Neutrophil (primary cell): ENCODE measurements at regions not wholly inside any gene's neighbourhood (a gene's known extent, or its start where the extent isn't known, plus 50 kb on each side); places are given as distances from the start of the nearest gene placed in this dataset.
A peak's percentile ranks its signal among the peaks of the same experiment; 100 is the strongest.

ENCODE experiments used
- H3K27ac ChIP-seq: fragments of 200-600 bp; sonication (generic); 2 replicates; pipeline ENCODE4 v1.5.1; 2016; ENCODE audit warnings: mild to moderate bottlenecking, moderate library complexity
- H3K27me3 ChIP-seq: fragments of 200-600 bp; sonication (generic); 2 replicates; pipeline ENCODE4 v1.6.0; 2016; ENCODE audit warnings: mild to moderate bottlenecking
- H3K36me3 ChIP-seq: fragments of 200-600 bp; sonication (generic); 2 replicates; pipeline ENCODE4 v1.5.1; 2017
- H3K4me1 ChIP-seq, 2 experiments: fragments of 200-600 bp in 1 of 2; sonication (generic) in 1 of 2; 1 replicate in 1 of 2; 2 replicates in 1 of 2; pipeline versions ENCODE4 v1.5.1 to v1.6.1; 2013 to 2016; ENCODE audit warnings: low read depth in 1 of 2, low read length in 1 of 2, mild to moderate bottlenecking in 1 of 2, moderate library complexity in 1 of 2; ENCODE audit not compliant: control insufficient read depth in 1 of 2, insufficient read depth in 1 of 2
- H3K4me3 ChIP-seq, 2 experiments: fragments of 200-600 bp in 1 of 2; sonication (generic) in 1 of 2; 1 replicate in 1 of 2; 2 replicates in 1 of 2; pipeline ENCODE4 v1.5.1; 2013 to 2016; ENCODE audit warnings: low read depth in 1 of 2, low read length in 1 of 2, mild to moderate bottlenecking in 1 of 2, moderate library complexity in 1 of 2
- H3K9me3 ChIP-seq: fragments of 200-600 bp; sonication (generic); 2 replicates; pipeline ENCODE4 v1.5.1; 2016
- TF ChIP-seq, protein P1 (sequence below): fragments of 200-600 bp; sonication (generic); IDR thresholded peaks from 2 replicates; pipeline ENCODE4 v1.5.1; 2016; ENCODE audit warnings: antibody characterized with exemption

DNA sequence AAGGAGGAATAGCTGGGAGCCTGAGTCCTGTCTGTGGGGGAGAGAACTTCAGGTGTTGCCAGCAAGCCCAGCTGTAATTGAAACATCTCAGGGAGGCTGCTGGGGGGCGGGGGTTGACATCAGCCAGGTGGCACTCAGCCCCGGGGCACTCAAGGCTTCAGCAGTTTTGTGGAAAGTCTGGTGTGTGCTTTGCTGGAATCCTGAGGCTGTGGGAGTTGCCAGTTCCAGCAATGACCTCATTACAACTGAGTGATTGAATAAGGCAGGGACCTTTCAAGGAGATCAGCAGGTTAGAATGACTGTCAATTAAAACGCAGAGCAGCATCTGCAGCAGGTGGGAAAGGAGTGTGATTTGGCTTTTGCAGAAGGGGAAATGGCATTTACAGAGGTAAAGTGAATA, 75.7 kb downstream of the FAM43A start:
- Histone ChIP-seq H3K27ac (no peak overlapping the region), H3K36me3 (no peaks in the 10 kb centered on the region), H3K9me3 (no peaks in the 10 kb centered on the region), H3K4me3 (no peak overlapping the region), H3K27me3 (no peaks in the 10 kb centered on the region), H3K4me1 (peaks cover 0 to 5% of the 10 kb centered on the region in 2 experiments)
- TF ChIP-seq, protein P1, sequence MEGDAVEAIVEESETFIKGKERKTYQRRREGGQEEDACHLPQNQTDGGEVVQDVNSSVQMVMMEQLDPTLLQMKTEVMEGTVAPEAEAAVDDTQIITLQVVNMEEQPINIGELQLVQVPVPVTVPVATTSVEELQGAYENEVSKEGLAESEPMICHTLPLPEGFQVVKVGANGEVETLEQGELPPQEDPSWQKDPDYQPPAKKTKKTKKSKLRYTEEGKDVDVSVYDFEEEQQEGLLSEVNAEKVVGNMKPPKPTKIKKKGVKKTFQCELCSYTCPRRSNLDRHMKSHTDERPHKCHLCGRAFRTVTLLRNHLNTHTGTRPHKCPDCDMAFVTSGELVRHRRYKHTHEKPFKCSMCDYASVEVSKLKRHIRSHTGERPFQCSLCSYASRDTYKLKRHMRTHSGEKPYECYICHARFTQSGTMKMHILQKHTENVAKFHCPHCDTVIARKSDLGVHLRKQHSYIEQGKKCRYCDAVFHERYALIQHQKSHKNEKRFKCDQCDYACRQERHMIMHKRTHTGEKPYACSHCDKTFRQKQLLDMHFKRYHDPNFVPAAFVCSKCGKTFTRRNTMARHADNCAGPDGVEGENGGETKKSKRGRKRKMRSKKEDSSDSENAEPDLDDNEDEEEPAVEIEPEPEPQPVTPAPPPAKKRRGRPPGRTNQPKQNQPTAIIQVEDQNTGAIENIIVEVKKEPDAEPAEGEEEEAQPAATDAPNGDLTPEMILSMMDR, result no peak

DNA sequence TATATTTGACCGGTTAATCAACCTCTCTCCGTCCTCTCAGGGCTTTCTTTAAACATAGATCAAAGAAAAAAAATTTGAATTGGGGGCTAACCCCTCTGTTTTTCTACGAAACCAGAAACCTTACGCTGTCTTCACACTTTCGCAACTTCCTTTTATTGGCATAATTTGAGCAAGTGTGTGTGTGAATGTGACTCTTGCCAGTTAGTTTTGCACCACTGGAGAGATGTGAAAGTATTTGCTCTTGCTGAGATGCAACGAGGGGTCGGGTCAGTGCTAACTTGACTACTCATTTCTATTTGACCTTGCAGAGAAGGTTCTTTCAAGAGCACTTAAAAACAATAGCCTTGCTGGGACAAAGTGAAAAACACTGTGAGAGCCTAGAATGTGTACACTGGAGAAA, 81.2 kb downstream of the FAM43A start:
- H3K4me1 ChIP-seq, result peaks cover 29 to 32% of the 10 kb centered on the region in 2 experiments

DNA sequence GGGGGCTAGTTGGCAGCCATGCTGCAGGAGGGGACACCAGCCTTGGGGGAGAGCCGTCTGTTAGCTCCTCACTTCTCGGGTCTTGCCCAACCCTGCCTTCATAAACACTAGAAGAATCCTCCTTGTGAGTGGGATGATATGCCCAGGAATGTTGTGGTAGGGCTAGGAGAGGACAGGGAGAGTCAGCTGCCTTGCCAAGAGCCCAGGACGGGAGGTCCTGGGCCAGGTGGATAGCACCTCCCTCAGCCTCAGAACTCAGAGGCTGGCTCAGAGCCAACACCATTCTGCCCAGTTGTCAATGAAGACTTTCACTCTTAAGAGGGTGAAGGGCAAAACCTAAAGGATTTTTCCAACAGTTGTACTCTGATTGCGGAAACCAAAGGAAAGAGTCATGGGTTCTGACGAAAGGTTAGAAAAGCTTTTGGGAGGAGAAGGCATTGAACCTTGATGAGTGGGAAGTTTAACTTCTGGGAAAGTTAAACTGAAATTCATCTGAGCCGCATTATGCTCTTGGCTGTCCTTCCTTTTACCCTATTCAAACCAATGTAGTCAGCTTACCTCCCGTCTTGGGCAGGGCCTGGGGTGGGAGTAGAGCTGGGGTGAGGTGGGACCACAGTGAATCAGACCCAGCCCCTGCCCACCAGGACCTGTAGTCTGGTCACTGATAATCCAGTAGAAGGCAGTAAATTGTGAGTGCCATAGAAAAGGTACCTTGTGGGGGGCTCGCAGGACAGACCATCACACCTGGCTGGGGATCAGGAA, 81.9 kb downstream of the FAM43A start:
- Histone ChIP-seq H3K27ac (no peak overlapping the region), H3K9me3 (no peaks in the 10 kb centered on the region), H3K27me3 (no peaks in the 10 kb centered on the region), H3K4me1 (peaks cover 29 to 32% of the 10 kb centered on the region in 2 experiments), H3K36me3 (no peaks in the 10 kb centered on the region), H3K4me3 (peak overlapping the region in 1 of 2 experiments; percentile 7)
- TF ChIP-seq, protein P1, result no peak

More for the DNA sequence above, 81.2 kb downstream of the FAM43A start:
- TF ChIP-seq, protein P1, result no peak
- Histone ChIP-seq H3K27ac (no peak overlapping the region), H3K9me3 (no peaks in the 10 kb centered on the region), H3K27me3 (no peaks in the 10 kb centered on the region), H3K4me3 (peak overlapping the region in 1 of 2 experiments; percentile 7), H3K36me3 (no peaks in the 10 kb centered on the region)

DNA sequence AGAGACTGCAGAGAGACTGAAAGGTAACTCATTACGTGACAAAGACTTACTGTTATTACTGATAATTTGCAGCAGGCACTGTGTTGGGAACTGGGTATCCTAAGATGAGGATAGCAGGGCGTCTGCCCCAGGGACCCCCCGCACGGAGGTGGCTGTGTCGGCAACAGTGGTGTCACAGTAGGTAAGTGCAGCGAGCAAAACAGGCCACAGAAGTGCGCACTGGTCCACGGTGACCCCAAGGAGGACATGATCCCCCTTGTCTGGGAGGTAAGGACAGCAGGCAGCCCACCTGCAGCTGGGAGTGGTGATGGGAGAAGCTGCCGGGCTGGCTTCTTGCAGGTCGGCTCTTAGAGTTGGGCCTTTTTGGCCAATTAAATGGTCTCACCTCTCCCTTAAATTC, 82.9 kb downstream of the FAM43A start:
- no peaks in the 10 kb centered on the region for H3K9me3 ChIP-seq
- H3K27me3 ChIP-seq, result no peaks in the 10 kb centered on the region
- TF ChIP-seq, protein P1, result no peak
- H3K4me3 ChIP-seq, result peak overlapping the region; percentile 34 to 41
- peak overlapping the region; percentile 1 for H3K27ac ChIP-seq
- H3K36me3 ChIP-seq, result no peaks in the 10 kb centered on the region
- peaks cover 29 to 32% of the 10 kb centered on the region in 2 experiments for H3K4me1 ChIP-seq

DNA sequence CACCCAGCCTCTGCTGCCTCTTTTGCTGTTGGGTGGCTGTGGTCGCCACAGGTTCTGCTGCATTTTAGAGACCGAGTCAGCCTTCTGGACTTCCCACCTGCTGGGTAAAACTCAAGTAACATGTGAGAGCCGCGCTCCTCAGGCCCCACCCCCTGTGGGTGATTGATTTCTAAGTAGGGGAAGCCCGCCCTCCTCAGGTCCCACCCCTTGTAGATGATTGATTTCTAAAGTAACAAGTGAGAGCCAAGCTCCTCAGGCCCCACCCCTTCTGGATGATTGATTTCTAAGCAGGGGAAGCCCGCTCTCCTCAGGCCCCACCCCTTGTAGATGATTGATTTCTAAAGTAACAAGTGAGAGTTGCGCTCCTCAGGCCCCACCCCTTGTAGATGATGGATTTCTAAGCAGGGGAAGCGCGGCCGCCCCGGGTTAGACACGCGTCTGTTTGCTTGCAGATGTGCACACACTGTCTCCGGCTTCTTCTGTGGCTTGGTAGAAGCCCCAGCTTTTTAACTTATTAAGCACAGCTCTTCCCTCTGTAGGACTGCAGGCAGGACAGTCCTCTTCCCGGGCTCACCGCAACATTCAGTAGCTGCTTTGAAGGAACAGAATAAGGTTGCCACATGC, 83.4 kb downstream of the FAM43A start:
- no peaks in the 10 kb centered on the region for H3K36me3 ChIP-seq
- TF ChIP-seq, protein P1, result no peak
- no peaks in the 10 kb centered on the region for H3K9me3 ChIP-seq
- peaks cover 29 to 32% of the 10 kb centered on the region in 2 experiments for H3K4me1 ChIP-seq
- H3K27ac ChIP-seq, result peak overlapping the region; percentile 1
- H3K4me3 ChIP-seq, result peak overlapping the region; percentile 34 to 41
- no peaks in the 10 kb centered on the region for H3K27me3 ChIP-seq
